GM12878 (cell line): ENCODE measurements at regions not wholly inside any gene's neighbourhood (a gene's known extent, or its start where the extent isn't known, plus 50 kb on each side); places are given as distances from the start of the nearest gene placed in this dataset.

Experiments used
- ATAC-seq: fragments of 200-7000 bp; cut with Tn5 transposase; 3 replicates; pipeline ENCODE4 v1.9.1; 2020; ENCODE audit warnings: mild to moderate bottlenecking, moderate library complexity
- BruUV-seq: library from RNA; stranded (reverse); fragments of 400-500 nt; replicated peaks from 2 replicates; lab custom pipeline; 2021; lab: Mats Ljungman, UMichigan
- CTCF ChIA-PET: fragments of 300-600 bp; sonication (Branson Sonifier 250); formaldehyde crosslinking; extraction: SDS; loops from one replicate; lab custom pipeline; 2021; ENCODE audit warnings: inconsistent platforms; lab: Yijun Ruan, JAX
- POLR2A ChIA-PET: fragments of 350-600 bp; formaldehyde crosslinking; extraction: SDS; loops from one replicate; lab custom pipeline; 2021; ENCODE audit warnings: inconsistent platforms; lab: Charles Lee
- RAD21 ChIA-PET: fragments of 300-600 bp; sonication (Branson Sonifier 250); formaldehyde crosslinking; loops from one replicate; lab custom pipeline; 2023; ENCODE audit warnings: antibody characterized with exemption; ENCODE audit not compliant: unreplicated experiment; lab: Charles Lee
- SMC1A ChIA-PET: fragments of 300-600 bp; sonication (Branson Sonifier 250); formaldehyde crosslinking; loops from one replicate; lab custom pipeline; 2023; ENCODE audit not compliant: unreplicated experiment, uncharacterized antibody; lab: Charles Lee
- DNase-seq: peaks from one replicate; pipeline ENCODE4 v3.0.0-alpha.2; 2011; ENCODE audit warnings: low read depth, low spot score
- FAIRE-seq: peaks from 3 replicates; lab custom pipeline; 2011; peaks lifted over from hg19 to GRCh38; lab: Jason Lieb, UNC
- H2AFZ ChIP-seq: 2 replicates; pipeline ENCODE4 v1.6.0; 2011; ENCODE audit warnings: low read depth, low read length, control low read depth; ENCODE audit not compliant: control insufficient read depth
- H3K27ac ChIP-seq: 2 replicates; pipeline ENCODE4 v1.5.1; 2011; ENCODE audit warnings: control low read depth; ENCODE audit not compliant: control insufficient read depth, insufficient read depth
- H3K27me3 ChIP-seq, 2 experiments: replicated peaks in 1 of 2; 2 replicates each; pipeline versions ENCODE4 v1.6.0 to v1.6.1; 2011; ENCODE audit warnings: low read length in 1 of 2; ENCODE audit not compliant: control insufficient read depth in 2 of 2, insufficient read depth in 2 of 2
- H3K36me3 ChIP-seq, 2 experiments: 2 replicates each; pipeline ENCODE4 v1.5.1; 2011; ENCODE audit warnings: low read length in 1 of 2; ENCODE audit not compliant: control insufficient read depth in 2 of 2, insufficient read depth in 2 of 2
- H3K4me1 ChIP-seq: 2 replicates; pipeline ENCODE4 v1.6.1; 2011; ENCODE audit warnings: mild to moderate bottlenecking, low read length, moderate library complexity, mixed read lengths; ENCODE audit not compliant: control insufficient read depth, insufficient read depth
- H3K4me2 ChIP-seq: 2 replicates; pipeline ENCODE4 v1.6.0; 2011; ENCODE audit warnings: control low read depth; ENCODE audit not compliant: control insufficient read depth, insufficient read depth
- H3K4me3 ChIP-seq: fragments of 200-600 bp; sonication (generic); 2 replicates; pipeline ENCODE4 v1.5.1; 2016
- H3K79me2 ChIP-seq: 2 replicates; pipeline ENCODE4 v1.6.0; 2011; ENCODE audit warnings: low read length; ENCODE audit not compliant: control insufficient read depth, insufficient read depth
- H3K9ac ChIP-seq: 2 replicates; pipeline ENCODE4 v1.8.0; 2011; ENCODE audit warnings: low read length, control low read depth, mixed read lengths; ENCODE audit not compliant: control insufficient read depth, insufficient read depth
- H3K9me3 ChIP-seq: replicated peaks from 3 replicates; pipeline ENCODE4 v1.5.1; 2011; ENCODE audit warnings: mild to moderate bottlenecking, low read length; ENCODE audit not compliant: control insufficient read depth, insufficient read depth
- H4K20me1 ChIP-seq: 2 replicates; pipeline ENCODE4 v1.6.0; 2011; ENCODE audit not compliant: control insufficient read depth, insufficient read depth
- ATF2 ChIP-seq: IDR thresholded peaks from 2 replicates; pipeline ENCODE4 v1.6.1; 2012; ENCODE audit warnings: low read length, inconsistent platforms
- BCLAF1 ChIP-seq: fragments of 450-650 bp; IDR thresholded peaks from 2 replicates; pipeline ENCODE4 v1.6.1; 2017; ENCODE audit warnings: antibody characterized with exemption, mild to moderate bottlenecking, moderate library complexity
- CEBPZ ChIP-seq: fragments of 150-350 bp; IDR thresholded peaks from 2 replicates; pipeline ENCODE4 v1.6.1; 2016; ENCODE audit warnings: low read depth, low read length
- CREM ChIP-seq: IDR thresholded peaks from 2 replicates; pipeline ENCODE4 v1.6.1; 2014; ENCODE audit warnings: antibody characterized with exemption, low read depth
- HDAC6 ChIP-seq: fragments of 200-600 bp; sonication (generic); IDR thresholded peaks from one replicate; pipeline ENCODE4 v1.8.0; 2017; ENCODE audit warnings: antibody characterized with exemption; ENCODE audit not compliant: unreplicated experiment
- HDGF ChIP-seq: fragments of 450-650 bp; IDR thresholded peaks from 2 replicates; pipeline ENCODE4 v1.6.1; 2016; ENCODE audit warnings: antibody characterized with exemption
- JUND ChIP-seq: IDR thresholded peaks from 2 replicates; pipeline ENCODE4 v1.6.1; 2012; ENCODE audit warnings: low read depth, mild to moderate bottlenecking, low read length, improper control_type of control experiment, moderate library complexity
- LARP7 ChIP-seq: fragments of 450-650 bp; IDR thresholded peaks from 2 replicates; pipeline ENCODE4 v1.6.1; 2017; ENCODE audit warnings: mild to moderate bottlenecking
- MTA3 ChIP-seq: IDR thresholded peaks from 2 replicates; pipeline ENCODE4 v1.6.1; 2012; ENCODE audit warnings: low read length, inconsistent platforms, borderline replicate concordance
- NRF1 ChIP-seq: conservative IDR thresholded peaks from 2 replicates; pipeline ENCODE4 v1.6.1; 2011; ENCODE audit warnings: mild to moderate bottlenecking, low read depth, low read length, improper control_type of control experiment
- RAD51 ChIP-seq: fragments of 450-650 bp; IDR thresholded peaks from 2 replicates; pipeline ENCODE4 v1.6.1; 2016; ENCODE audit warnings: moderate library complexity, mild to moderate bottlenecking, inconsistent platforms
- TCF3 ChIP-seq: IDR thresholded peaks from 2 replicates; pipeline ENCODE4 v1.6.1; 2012; ENCODE audit warnings: low read depth, mild to moderate bottlenecking, low read length, borderline replicate concordance; ENCODE audit not compliant: insufficient read depth
- ZNF384 ChIP-seq: IDR thresholded peaks from 2 replicates; pipeline ENCODE4 v1.6.1; 2012; ENCODE audit warnings: low read depth, mild to moderate bottlenecking, low read length, improper control_type of control experiment, borderline replicate concordance
- ZZZ3 ChIP-seq: IDR thresholded peaks from 2 replicates; pipeline ENCODE4 v1.6.1; 2011; ENCODE audit warnings: low read depth; ENCODE audit not compliant: control insufficient read depth, insufficient read length
- WGBS: methylation state at CpG from one replicate; pipeline ENCODE4 v1.1.6; 2016; ENCODE audit warnings: low lambda C conversion rate; ENCODE audit not compliant: insufficient replicate concordance, insufficient coverage; ENCODE audit errors: missing lambda C conversion rate; 5-methylcytosine and 5-hydroxymethylcytosine counted together
- in situ Hi-C: fragments of 300-500 bp; cut with MboI; formaldehyde crosslinking; loops from 9 replicates; pipeline ENCODE4 v1.14.3; 2018; ENCODE audit warnings: mixed read lengths
- intact Hi-C: fragments of 100-400 bp; cut with micrococcal nuclease; formaldehyde crosslinking; loops from one replicate; pipeline ENCODE4 v1.14.2; 2022; ENCODE audit not compliant: unreplicated experiment
- TF ChIP-seq, protein P1 (sequence below): IDR thresholded peaks from 2 replicates; pipeline ENCODE4 v1.6.1; 2011; ENCODE audit warnings: mild to moderate bottlenecking, low read depth, low read length, moderate library complexity; ENCODE audit not compliant: insufficient replicate concordance
- TF ChIP-seq, protein P2 (sequence below): fragments of 450-650 bp; IDR thresholded peaks from 2 replicates; pipeline ENCODE4 v1.6.1; 2017; ENCODE audit warnings: borderline replicate concordance

GRCh38 chr3:159168788-159169187 lies 366.9 kb downstream of the MFSD1 start:
- Histone ChIP-seq H3K4me1 (no peaks in the 10 kb centered on the region), H3K9ac (no peak overlapping the region), H3K4me3 (no peak overlapping the region), H3K36me3 (no peaks in the 10 kb centered on the region), H3K27ac (no peak overlapping the region), H3K9me3 (no peaks in the 10 kb centered on the region), H3K79me2 (no peaks in the 10 kb centered on the region), H3K27me3 (no peaks in the 10 kb centered on the region; a peak in 1 of 4 replicates), H3K4me2 (no peak overlapping the region), H2AFZ (no peak overlapping the region), H4K20me1 (no peaks in the 10 kb centered on the region)
- ChIA-PET CTCF (no interaction called here), RAD21 (no interaction called here), POLR2A (no interaction called here), SMC1A (no interaction called here)
- FAIRE-seq (no peak), ATAC-seq (no peak), DNase-seq (no peak)
- WGBS = 35% methylated on average over 1 of the region's 1 CpG
- no TSS peak for BruUV-seq
- intact Hi-C loops (no loop called here), in situ Hi-C loops (no loop called here)
- TF ChIP-seq LARP7 (no peak), TCF3 (no peak), ZNF384 (no peak), CEBPZ (no peak), HDGF (no peak), HDAC6 (no peak), RAD51 (no peak), ZZZ3 (no peak), MTA3 (no peak), BCLAF1 (no peak), ATF2 (no peak), JUND (no peak), NRF1 (no peak), CREM (no peak)
- TF ChIP-seq, protein P1, sequence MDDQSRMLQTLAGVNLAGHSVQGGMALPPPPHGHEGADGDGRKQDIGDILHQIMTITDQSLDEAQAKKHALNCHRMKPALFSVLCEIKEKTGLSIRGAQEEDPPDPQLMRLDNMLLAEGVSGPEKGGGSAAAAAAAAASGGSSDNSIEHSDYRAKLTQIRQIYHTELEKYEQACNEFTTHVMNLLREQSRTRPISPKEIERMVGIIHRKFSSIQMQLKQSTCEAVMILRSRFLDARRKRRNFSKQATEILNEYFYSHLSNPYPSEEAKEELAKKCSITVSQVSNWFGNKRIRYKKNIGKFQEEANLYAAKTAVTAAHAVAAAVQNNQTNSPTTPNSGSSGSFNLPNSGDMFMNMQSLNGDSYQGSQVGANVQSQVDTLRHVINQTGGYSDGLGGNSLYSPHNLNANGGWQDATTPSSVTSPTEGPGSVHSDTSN = no peak
- TF ChIP-seq, protein P2, sequence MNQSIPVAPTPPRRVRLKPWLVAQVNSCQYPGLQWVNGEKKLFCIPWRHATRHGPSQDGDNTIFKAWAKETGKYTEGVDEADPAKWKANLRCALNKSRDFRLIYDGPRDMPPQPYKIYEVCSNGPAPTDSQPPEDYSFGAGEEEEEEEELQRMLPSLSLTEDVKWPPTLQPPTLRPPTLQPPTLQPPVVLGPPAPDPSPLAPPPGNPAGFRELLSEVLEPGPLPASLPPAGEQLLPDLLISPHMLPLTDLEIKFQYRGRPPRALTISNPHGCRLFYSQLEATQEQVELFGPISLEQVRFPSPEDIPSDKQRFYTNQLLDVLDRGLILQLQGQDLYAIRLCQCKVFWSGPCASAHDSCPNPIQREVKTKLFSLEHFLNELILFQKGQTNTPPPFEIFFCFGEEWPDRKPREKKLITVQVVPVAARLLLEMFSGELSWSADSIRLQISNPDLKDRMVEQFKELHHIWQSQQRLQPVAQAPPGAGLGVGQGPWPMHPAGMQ = no peak
